Pulmonary artery endothelial cell (primary cell): ENCODE measurements at regions not wholly inside any gene's neighbourhood (a gene's known extent, or its start where the extent isn't known, plus 50 kb on each side); places are given as distances from the start of the nearest gene placed in this dataset.
A peak's percentile ranks its signal among the peaks of the same experiment; 100 is the strongest.

Experiments
- DNase-seq: peaks from one replicate; pipeline ENCODE4 v3.0.0-alpha.2; 2011; ENCODE audit warnings: low read depth, low spot score

GRCh38 chr2:121897335-121897970 lies 142.0 kb downstream of the TSN start:
- DNase-seq, result no peak

- peak; percentile 10 for DNase-seq
These were observed 143.0 kb downstream of the TSN start for GRCh38 chr2:121898483-121898882.

- no peak for DNase-seq
These were observed 144.9 kb downstream of the TSN start for GRCh38 chr2:121900391-121900790.

GRCh38 chr2:121902171-121902591 lies 146.7 kb downstream of the TSN start:
- no peak for DNase-seq

GRCh38 chr2:121902616-121903015 lies 147.2 kb downstream of the TSN start:
- no peak for DNase-seq

- no peak for DNase-seq
These were observed 147.7 kb downstream of the TSN start for GRCh38 chr2:121903037-121903689.

- DNase-seq, result no peak
These were observed 149.2 kb downstream of the TSN start for GRCh38 chr2:121904656-121905055.

GRCh38 chr2:121905201-121905600 lies 149.8 kb downstream of the TSN start:
- DNase-seq, result no peak

- DNase-seq, result no peak
These were observed 150.7 kb downstream of the TSN start for GRCh38 chr2:121906170-121906569.

- DNase-seq, result no peak
These were observed 152.5 kb downstream of the TSN start for GRCh38 chr2:121907928-121908327.

GRCh38 chr2:121910139-121910538 lies 154.7 kb downstream of the TSN start:
- no peak for DNase-seq

GRCh38 chr2:121911036-121911435 lies 155.6 kb downstream of the TSN start:
- DNase-seq, result no peak

- no peak for DNase-seq
These were observed 161.7 kb downstream of the TSN start for GRCh38 chr2:121917143-121917542.

- DNase-seq, result no peak
These were observed 162.8 kb downstream of the TSN start for GRCh38 chr2:121918231-121918630.

GRCh38 chr2:121919803-121920202 lies 164.4 kb downstream of the TSN start:
- no peak for DNase-seq

- no peak for DNase-seq
These were observed 170.0 kb downstream of the TSN start for GRCh38 chr2:121925466-121925865.

GRCh38 chr2:121943285-121943684 lies 187.8 kb downstream of the TSN start:
- no peak for DNase-seq

GRCh38 chr2:121944072-121944831 lies 188.8 kb downstream of the TSN start:
- no peak for DNase-seq

GRCh38 chr2:121947674-121948073 lies 192.2 kb downstream of the TSN start:
- no peak for DNase-seq

GRCh38 chr2:121949271-121949670 lies 193.8 kb downstream of the TSN start:
- DNase-seq, result no peak

- no peak for DNase-seq
These were observed 200.0 kb downstream of the TSN start for GRCh38 chr2:121955426-121955825.

- DNase-seq, result no peak
These were observed 200.4 kb downstream of the TSN start for GRCh38 chr2:121955872-121956271.

GRCh38 chr2:121960251-121960650 lies 204.8 kb downstream of the TSN start:
- DNase-seq, result no peak
